ENCODE measurements at regions not wholly inside any gene's neighbourhood (a gene's known extent, or its start where the extent isn't known, plus 50 kb on each side); places are given as distances from the start of the nearest gene placed in this dataset.
"Not testable (repeated sequence)": the region's sequence is repeated elsewhere in the genome, so short reads cannot be mapped to it uniquely, and the experiment has no call there.

DNA sequence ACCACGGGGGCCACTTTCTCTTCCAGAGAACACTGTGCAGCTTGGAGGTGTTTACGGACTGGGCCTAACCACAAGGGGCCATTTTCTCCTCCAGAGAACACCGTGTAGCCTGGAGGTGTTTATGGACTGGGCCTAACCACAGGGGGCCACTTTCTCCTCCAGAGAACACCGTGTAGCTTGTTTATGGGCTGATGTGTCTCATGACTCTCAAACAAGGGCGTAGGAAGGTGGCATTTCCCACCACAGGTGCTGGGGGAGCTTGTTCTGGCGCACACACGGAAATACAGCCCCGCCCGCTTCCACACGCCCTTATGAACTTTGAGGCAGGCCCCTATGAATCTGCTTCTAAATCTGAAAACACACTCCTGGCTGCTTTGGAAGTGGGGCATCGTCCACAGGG is 174.6 kb upstream of the SFSWAP start:
- no peak overlapping the region for H3K4me3 Mint-ChIP-seq
- H3K27me3 Mint-ChIP-seq, result peaks cover 13% of the 10 kb centered on the region
- H3K36me3 Mint-ChIP-seq (ENCODE audit: low read depth), result no peaks in the 10 kb centered on the region
- H3K4me1 Mint-ChIP-seq (ENCODE audit: low read depth), result no peaks in the 10 kb centered on the region
- H3K9me3 Mint-ChIP-seq, result no peaks in the 10 kb centered on the region
- intact Hi-C loops (cut with micrococcal nuclease), result no loop called here
- H3K27ac Mint-ChIP-seq, result no peak overlapping the region

DNA sequence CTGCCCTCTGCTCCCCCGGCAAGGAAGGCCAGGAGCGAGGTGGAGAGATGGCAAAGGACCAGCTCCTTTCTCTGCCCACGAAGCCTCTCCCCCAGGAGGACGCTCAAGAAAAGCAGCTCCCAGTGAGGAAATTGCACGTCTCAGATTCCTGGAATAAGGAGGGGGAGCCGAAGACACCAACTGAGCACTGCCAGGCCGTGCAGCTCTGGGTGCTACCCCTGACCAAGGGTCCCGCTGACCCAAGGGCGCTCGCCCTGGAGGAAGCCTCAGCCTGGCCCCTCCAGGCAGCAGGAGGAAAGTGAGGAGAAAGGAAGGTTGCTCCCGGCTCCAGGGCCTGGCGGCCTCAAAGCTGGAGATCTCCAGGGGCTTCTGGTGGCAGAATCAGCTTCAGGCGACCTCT is 174.1 kb upstream of the SFSWAP start:
- intact Hi-C loops (cut with micrococcal nuclease), result no loop called here
- no peak overlapping the region for H3K27ac Mint-ChIP-seq

DNA sequence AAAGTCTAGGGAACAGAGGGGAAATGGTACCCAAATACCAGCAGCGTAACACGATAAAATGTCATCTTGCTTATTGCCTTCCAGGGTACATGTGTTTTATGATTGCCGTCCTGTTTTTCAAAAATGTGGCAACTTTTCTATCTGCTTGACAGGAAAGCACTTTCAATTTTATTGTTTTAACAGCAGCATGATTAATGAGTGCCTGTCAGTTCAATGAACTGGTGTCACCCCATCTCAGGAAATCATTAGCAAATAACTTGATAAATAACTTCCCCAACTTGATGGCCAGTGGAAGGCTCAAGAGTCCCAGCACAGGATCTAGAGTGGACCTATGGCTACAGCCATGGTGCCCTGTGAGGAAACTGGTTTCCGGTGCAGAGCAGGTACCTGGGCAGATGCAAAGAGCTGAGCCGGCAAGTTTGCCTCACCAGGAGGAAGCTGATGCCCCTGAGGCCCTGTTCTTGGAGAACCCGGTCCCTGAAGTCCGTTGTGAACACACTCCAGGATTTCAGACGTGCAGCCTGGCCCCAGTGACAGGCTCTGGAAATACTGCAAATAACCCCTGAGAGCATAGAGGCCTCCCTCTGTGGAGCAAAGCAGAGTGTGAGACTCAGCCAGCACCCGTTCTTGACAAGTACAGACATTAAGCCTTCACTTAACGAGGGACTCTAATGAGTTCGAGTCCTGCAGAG is 173.5 kb upstream of the SFSWAP start:
- Mint-ChIP-seq H3K9me3 (no peaks in the 10 kb centered on the region), H3K4me1 (ENCODE audit: low read depth) (no peaks in the 10 kb centered on the region), H3K36me3 (ENCODE audit: low read depth) (no peaks in the 10 kb centered on the region), H3K4me3 (no peak overlapping the region), H3K27me3 (peaks cover 6% of the 10 kb centered on the region), H3K27ac (no peak overlapping the region)
- intact Hi-C loops (cut with micrococcal nuclease), result no loop called here

More for the DNA sequence above, 174.1 kb upstream of the SFSWAP start:
- Mint-ChIP-seq H3K4me3 (no peak overlapping the region), H3K4me1 (ENCODE audit: low read depth) (no peaks in the 10 kb centered on the region), H3K9me3 (no peaks in the 10 kb centered on the region), H3K36me3 (ENCODE audit: low read depth) (no peaks in the 10 kb centered on the region), H3K27me3 (peaks cover 10% of the 10 kb centered on the region)

DNA sequence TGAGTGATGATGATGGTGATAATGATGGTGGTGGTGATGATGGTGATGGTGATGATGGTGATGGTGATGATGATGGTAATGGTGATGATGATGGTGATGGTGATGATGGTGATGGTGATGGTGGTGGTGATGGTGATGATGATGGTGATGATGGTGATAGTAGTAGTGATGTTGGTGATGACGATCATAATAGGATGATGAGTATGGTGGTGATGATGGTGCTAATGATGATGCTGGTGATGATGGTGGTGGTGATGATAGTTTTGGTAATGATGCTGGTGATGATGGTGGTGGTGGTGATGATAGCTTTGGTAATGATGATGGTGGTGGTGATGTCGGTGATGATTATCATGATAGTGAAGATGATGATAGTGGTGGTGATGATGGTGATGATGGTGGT is 171.5 kb upstream of the SFSWAP start:
- intact Hi-C loops (cut with micrococcal nuclease), result no loop called here
- Mint-ChIP-seq H3K36me3 (ENCODE audit: low read depth) (no peaks in the 10 kb centered on the region), H3K27me3 (peaks cover 4% of the 10 kb centered on the region), H3K4me3 (no peak overlapping the region), H3K9me3 (no peaks in the 10 kb centered on the region), H3K4me1 (ENCODE audit: low read depth) (no peaks in the 10 kb centered on the region), H3K27ac (no peak overlapping the region)

DNA sequence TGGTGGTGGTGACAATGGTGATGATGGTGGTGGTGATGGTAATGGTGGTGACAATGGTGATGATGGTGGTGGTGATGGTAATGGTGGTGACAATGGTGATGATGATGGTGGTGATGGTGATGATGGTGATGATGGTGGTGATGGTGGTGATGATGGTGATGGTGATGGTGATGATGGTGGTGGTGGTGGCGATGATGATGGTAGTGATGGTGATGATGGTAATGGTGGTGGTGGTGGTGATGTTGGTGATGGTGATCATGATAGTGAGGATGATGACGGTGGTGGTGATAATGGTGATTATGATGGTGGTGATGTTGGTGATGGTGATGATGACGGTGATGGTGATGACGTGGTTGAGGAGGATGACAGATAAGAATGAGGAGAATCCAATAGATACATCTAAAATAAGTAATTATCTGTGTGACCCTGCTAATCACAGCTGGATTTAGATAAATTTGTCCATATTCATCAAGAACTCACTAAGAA is 170.7 kb upstream of the SFSWAP start:
- Mint-ChIP-seq H3K4me1 (ENCODE audit: low read depth) (no peaks in the 10 kb centered on the region), H3K27me3 (peaks cover 4% of the 10 kb centered on the region), H3K4me3 (no peak overlapping the region), H3K36me3 (ENCODE audit: low read depth) (no peaks in the 10 kb centered on the region), H3K27ac (no peak overlapping the region), H3K9me3 (no peaks in the 10 kb centered on the region)
- intact Hi-C loops (cut with micrococcal nuclease), result no loop called here

DNA sequence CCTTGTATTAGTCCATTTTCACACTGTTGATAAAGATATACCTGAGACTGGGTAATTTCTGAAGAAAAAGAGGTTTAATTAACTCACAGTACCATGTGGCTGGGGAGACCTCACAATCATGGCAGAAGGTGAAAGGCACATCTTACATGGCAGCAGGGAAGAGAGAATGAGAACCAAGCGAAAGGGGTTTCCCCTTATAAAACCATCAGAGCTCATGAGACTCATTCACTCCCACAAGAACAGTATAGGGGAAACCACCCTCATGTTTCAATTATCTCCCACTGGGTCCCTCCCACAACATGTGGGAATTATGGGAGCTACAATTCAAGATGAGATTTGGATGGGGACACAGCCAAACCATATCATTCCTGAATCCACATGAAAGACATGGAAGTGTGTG is 169.4 kb upstream of the SFSWAP start:
- intact Hi-C loops (cut with micrococcal nuclease), result not testable (repeated sequence)

DNA sequence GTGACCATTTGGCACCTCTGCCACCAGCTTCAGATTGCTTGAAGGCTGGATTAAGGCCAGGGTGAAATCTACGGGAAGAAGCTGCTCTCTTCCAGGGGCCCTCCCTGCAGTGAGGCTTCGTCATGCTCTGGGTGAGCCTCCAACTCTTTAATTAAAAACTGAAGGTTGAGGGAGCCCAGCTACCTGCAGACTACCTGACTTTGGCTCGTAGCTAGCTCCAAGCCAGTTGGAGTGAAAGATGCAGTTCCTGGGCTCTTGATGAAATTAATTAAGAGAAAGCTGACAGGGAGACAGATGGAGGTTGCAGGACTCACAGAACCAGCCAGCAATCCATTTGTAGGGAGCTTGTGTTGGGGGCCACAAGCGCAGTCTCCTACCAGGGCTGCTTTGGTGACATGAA is 168.5 kb upstream of the SFSWAP start:
- no peaks in the 10 kb centered on the region for H3K4me1 Mint-ChIP-seq (ENCODE audit: low read depth)
- intact Hi-C loops (cut with micrococcal nuclease), result no loop called here
- no peaks in the 10 kb centered on the region for H3K36me3 Mint-ChIP-seq (ENCODE audit: low read depth)
- no peaks in the 10 kb centered on the region for H3K9me3 Mint-ChIP-seq
- peaks cover 6% of the 10 kb centered on the region for H3K27me3 Mint-ChIP-seq
- H3K4me3 Mint-ChIP-seq, result no peak overlapping the region
- H3K27ac Mint-ChIP-seq, result no peak overlapping the region

More for the DNA sequence above, 169.4 kb upstream of the SFSWAP start:
- H3K27ac Mint-ChIP-seq; H3K36me3 Mint-ChIP-seq (ENCODE audit: low read depth); H3K9me3 Mint-ChIP-seq; H3K27me3 Mint-ChIP-seq; H3K4me3 Mint-ChIP-seq; H3K4me1 Mint-ChIP-seq (ENCODE audit: low read depth): not testable (repeated sequence)

DNA sequence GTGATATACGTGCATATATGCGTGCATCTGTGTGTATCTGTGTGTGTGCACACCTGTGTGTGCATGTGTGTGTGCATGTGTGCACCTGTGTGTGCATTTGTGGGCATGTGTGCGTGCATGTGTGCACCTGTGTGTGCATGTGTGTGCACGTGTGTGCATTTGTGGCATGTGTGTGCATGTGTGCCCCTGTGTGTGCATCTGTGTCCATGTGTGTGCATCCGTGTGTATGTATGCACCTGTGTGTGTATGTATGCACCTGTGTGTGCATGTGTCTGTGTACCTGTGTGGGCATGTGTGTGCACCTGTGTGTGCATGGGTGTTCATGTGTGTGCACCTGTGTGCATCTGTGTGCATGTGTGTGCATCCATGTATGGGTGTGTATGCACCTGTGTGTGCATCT is 167.8 kb upstream of the SFSWAP start:
- no peak overlapping the region for H3K27ac Mint-ChIP-seq
- H3K4me1 Mint-ChIP-seq (ENCODE audit: low read depth), result no peaks in the 10 kb centered on the region
- no peak overlapping the region for H3K4me3 Mint-ChIP-seq
- H3K9me3 Mint-ChIP-seq, result no peaks in the 10 kb centered on the region
- intact Hi-C loops (cut with micrococcal nuclease), result no loop called here
- no peaks in the 10 kb centered on the region for H3K36me3 Mint-ChIP-seq (ENCODE audit: low read depth)
- H3K27me3 Mint-ChIP-seq, result peaks cover 6% of the 10 kb centered on the region

DNA sequence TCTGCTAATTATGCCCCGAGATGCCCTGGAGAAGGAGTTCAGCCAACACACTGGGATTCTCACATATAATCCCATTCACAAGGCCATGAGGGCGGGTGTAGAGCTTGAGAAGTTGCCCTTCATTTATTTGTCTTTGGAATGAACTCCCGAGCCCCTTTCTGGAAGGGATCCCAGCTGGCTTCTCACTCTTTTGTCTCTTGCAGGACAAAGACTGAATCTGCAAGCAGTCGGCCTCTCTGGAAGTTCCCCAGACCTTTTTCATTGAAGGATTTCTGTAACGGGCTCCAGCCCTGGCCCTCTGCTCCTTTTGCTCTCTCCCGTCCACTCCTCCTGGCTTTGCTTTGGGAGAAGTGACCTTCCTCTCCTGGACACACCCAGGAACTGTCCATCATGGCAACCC is 163.3 kb upstream of the SFSWAP start:
- H3K27me3 Mint-ChIP-seq, result peaks cover 8% of the 10 kb centered on the region
- H3K9me3 Mint-ChIP-seq, result no peaks in the 10 kb centered on the region
- no peak overlapping the region for H3K4me3 Mint-ChIP-seq
- H3K27ac Mint-ChIP-seq, result no peak overlapping the region
- H3K4me1 Mint-ChIP-seq (ENCODE audit: low read depth), result no peaks in the 10 kb centered on the region
- H3K36me3 Mint-ChIP-seq (ENCODE audit: low read depth), result no peaks in the 10 kb centered on the region
- intact Hi-C loops (cut with micrococcal nuclease), result no loop called here

DNA sequence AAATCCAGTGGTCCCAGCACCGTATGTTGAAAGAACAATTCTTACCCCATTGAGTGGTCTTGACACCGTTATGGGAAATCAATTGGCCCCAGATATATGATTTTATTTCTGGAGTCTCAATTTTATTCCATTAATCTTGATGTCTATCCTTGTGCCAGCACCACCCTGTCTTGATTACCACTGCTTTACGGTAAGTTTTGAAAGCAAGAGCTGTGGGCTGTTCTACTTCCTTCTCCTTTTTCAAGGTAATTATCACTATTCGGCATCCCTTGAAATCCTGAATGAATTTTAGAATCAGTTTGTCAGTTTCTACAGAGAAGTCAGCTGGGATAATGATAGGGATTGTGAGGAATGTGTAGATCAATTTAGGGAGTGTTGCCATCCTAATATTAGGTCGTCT is 160.8 kb upstream of the SFSWAP start:
- H3K4me1 Mint-ChIP-seq (ENCODE audit: low read depth), result no peaks in the 10 kb centered on the region
- H3K27me3 Mint-ChIP-seq, result peaks cover 8% of the 10 kb centered on the region
- H3K36me3 Mint-ChIP-seq (ENCODE audit: low read depth), result no peaks in the 10 kb centered on the region
- intact Hi-C loops (cut with micrococcal nuclease), result no loop called here
- H3K9me3 Mint-ChIP-seq, result no peaks in the 10 kb centered on the region
- no peak overlapping the region for H3K27ac Mint-ChIP-seq
- no peak overlapping the region for H3K4me3 Mint-ChIP-seq

DNA sequence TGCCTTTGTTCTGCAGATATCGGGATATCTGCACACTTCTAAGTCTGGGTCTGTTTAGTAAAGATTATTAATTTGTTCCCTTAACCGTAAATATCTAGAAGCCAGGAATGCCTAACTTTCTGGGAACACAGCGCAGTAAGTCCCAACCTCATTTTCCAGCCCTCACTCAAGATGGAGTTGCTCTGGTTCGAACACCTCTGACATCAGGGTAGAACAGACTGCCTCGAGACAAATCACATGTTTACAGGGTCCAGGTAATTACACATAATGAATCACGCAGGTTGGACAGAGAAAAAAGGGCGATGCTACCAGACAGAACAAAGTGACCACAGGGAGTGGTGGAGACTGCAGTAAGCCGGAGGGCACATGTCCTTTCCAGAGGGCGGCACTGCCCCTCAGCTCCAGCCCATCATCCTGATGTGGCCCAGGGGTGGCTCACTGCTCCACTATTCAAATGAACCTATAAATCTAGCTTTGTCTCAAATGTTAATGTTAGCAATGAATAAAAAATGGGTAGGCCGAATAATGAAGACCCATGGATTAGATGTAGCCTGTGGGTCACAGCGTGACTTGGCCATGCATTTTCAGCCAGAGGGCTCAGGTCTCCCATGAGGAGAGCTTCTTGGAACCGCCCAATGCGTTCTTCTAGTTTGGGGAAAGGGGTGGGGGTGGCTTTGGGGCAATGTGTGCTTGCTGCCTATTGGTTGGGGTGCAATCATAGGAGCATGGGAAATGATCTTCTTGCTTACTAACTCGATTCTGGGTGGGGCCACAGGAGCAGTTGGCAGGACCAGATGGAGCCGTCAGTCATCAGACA is 159.0 kb upstream of the SFSWAP start:
- Mint-ChIP-seq H3K27me3 (peaks cover 6% of the 10 kb centered on the region), H3K4me1 (ENCODE audit: low read depth) (no peaks in the 10 kb centered on the region), H3K27ac (no peak overlapping the region), H3K36me3 (ENCODE audit: low read depth) (no peaks in the 10 kb centered on the region), H3K9me3 (no peaks in the 10 kb centered on the region), H3K4me3 (no peak overlapping the region)
- intact Hi-C loops (cut with micrococcal nuclease), result no loop called here

DNA sequence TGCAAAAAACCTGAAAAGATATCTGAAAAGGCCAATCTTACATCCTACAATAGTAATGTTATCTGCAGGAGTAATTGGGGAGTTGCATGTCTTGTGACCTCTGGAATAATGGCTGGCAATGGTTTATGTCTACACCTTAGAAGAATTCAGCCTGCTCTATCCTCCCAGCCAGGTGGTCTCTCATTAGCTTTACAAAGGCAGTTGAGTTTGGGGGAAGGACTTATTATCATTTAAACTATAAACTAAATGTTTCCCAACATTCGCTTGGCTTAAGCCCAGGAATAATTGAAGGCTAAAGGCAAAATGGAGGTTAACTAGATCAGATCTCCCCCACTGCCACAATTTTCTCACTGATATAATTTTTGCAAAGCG is 158.4 kb upstream of the SFSWAP start:
- H3K27ac Mint-ChIP-seq, result no peak overlapping the region
- no peak overlapping the region for H3K4me3 Mint-ChIP-seq
- no peaks in the 10 kb centered on the region for H3K36me3 Mint-ChIP-seq (ENCODE audit: low read depth)
- intact Hi-C loops (cut with micrococcal nuclease), result no loop called here
- H3K27me3 Mint-ChIP-seq, result peaks cover 4% of the 10 kb centered on the region
- no peaks in the 10 kb centered on the region for H3K4me1 Mint-ChIP-seq (ENCODE audit: low read depth)
- H3K9me3 Mint-ChIP-seq, result no peaks in the 10 kb centered on the region

DNA sequence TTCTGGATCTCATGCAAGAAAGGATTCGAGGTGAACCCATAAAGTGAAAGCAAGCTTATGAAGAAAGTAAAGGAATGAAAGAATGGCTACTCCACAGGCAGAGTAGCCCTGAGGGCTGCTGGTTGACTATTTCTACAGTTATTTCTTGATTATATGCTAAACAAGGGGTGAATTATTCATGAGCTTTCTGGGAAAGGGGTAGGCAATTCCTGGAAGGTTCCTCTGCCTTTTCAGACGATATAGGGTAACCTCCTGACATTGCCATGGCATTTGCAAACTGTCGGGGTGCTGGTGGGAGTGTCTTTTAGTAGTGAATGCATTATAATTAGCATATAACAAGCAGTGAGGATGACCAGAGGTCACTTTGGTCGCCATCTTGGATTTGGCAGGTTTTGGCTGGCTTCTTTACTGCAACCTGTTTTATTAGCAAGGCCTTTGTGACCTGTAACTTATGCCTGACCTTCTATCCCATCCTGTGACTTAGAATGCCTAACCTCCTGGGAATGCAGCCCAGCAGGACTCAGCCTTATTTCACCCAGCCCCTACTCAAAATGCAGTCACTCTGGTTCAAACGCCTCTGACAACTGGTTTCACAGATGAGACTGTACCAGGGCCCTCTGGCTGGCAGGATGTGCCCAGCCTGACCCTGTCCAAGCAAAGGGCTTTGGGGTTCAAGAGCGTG is 157.7 kb upstream of the SFSWAP start:
- Mint-ChIP-seq H3K36me3 (ENCODE audit: low read depth) (no peaks in the 10 kb centered on the region), H3K27me3 (peaks cover 4% of the 10 kb centered on the region), H3K9me3 (no peaks in the 10 kb centered on the region), H3K27ac (no peak overlapping the region), H3K4me3 (no peak overlapping the region), H3K4me1 (ENCODE audit: low read depth) (no peaks in the 10 kb centered on the region)
- intact Hi-C loops (cut with micrococcal nuclease), result no loop called here

DNA sequence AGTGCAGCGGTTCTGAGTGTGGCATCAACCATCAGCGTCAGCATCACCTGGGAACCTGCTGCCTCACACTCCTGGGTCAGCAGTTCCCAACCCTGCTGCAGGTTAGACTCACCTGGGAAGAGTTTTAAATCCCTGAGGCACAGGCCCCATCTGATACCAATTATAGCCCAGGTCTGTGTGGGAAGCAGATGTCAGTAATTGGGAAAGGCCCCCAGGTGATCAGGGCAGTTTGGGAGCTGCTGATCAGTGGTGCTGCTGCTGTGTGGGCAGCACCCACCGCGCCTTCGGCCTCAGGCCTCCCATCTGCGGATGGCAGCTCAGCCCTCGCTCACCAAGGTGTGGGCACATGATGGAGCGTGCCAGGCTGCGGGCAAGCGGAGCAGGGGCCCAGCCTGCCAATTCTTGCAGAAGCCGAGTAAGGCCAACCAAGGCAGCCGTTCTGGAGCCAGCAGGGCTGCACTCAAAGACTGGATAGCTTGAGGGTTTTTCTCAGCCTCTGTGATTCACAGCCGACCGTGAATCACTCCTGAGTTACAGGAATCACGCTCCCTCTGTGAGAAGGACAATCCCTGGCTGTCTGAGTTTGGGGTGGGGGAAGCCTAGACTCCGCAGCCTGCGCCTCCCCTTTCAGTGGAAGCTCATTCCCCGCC is 155.6 kb upstream of the SFSWAP start:
- Mint-ChIP-seq H3K4me3 (no peak overlapping the region), H3K27ac (no peak overlapping the region), H3K4me1 (ENCODE audit: low read depth) (no peaks in the 10 kb centered on the region), H3K9me3 (no peaks in the 10 kb centered on the region), H3K27me3 (peaks cover 4% of the 10 kb centered on the region), H3K36me3 (ENCODE audit: low read depth) (no peaks in the 10 kb centered on the region)
- intact Hi-C loops (cut with micrococcal nuclease), result no loop called here

Data from dendritic cell treated with granulocyte-macrophage colony-stimulating factor and Interleukin-4, amounts not matched to agents 40 ng/mL and 50 ng/mL, for 4 days (primary cell).